ENCODE measurements at regions not wholly inside any gene's neighbourhood (a gene's known extent, or its start where the extent isn't known, plus 50 kb on each side); places are given as distances from the start of the nearest gene placed in this dataset.
A peak's percentile ranks its signal among the peaks of the same experiment; 100 is the strongest.

- intact Hi-C loops (cut with DNase I), result loop anchor here in 2 of 10 donors (2.0 to 5.0 kb wide), 2 partner anchors 31 to 33 kb away; no protein-coding TSS in a partner anchor
- DNase-seq (no peak), ATAC-seq (no peak)
Observed at GRCh38 chr11:8839306-8839956, 71.6 kb upstream of the AKIP1 start.

GRCh38 chr11:8839957-8840945 lies 70.7 kb upstream of the AKIP1 start:
- intact Hi-C loops (cut with DNase I), result loop anchor here in 2 of 10 donors (2.0 to 5.0 kb wide), 2 partner anchors 31 to 32 kb away; no protein-coding TSS in a partner anchor
- ATAC-seq (peak in 3 of 4 donors; percentile 23 to 57 (median 48)), DNase-seq (peak in 3 of 5 donors; percentile 32 to 40 (median 37))
- peaks cover 0 to 38% (median 29%) of the 10 kb centered on the region in 12 donors for H3K4me1 ChIP-seq
- TF ChIP-seq POLR2A (IDR thresholded peaks at IDR 0.05) (no peak), CTCF (IDR thresholded peaks at IDR 0.05) (no peak)
- H3K27ac ChIP-seq, result peak overlapping the region in 11 of 12 donors; percentile 24 to 75 (median 59)
- H3K4me3 ChIP-seq, result no peak overlapping the region
- no peaks in the 10 kb centered on the region for H3K9me3 ChIP-seq
- no peaks in the 10 kb centered on the region for H3K36me3 ChIP-seq
- no peaks in the 10 kb centered on the region for H3K27me3 ChIP-seq
- 46 to 65% (median 56%) methylated on average over 8 of the region's 8 CpGs for WGBS, 4 donors

More at GRCh38 chr11:8839306-8839956, 71.6 kb upstream of the AKIP1 start:
- peaks cover 0 to 41% (median 29%) of the 10 kb centered on the region in 12 donors for H3K4me1 ChIP-seq
- H3K9me3 ChIP-seq, result no peaks in the 10 kb centered on the region
- H3K36me3 ChIP-seq, result no peaks in the 10 kb centered on the region
- no peak overlapping the region for H3K4me3 ChIP-seq
- no peaks in the 10 kb centered on the region for H3K27me3 ChIP-seq
- TF ChIP-seq POLR2A (IDR thresholded peaks at IDR 0.05) (no peak), CTCF (IDR thresholded peaks at IDR 0.05) (no peak)
- WGBS, 4 donors, result 0 to 59% (median 44%) methylated on average over 1 of the region's 1 CpG
- H3K27ac ChIP-seq, result peak overlapping the region in 11 of 12 donors; percentile 27 to 75 (median 59)

GRCh38 chr11:8841899-8842298 lies 69.1 kb upstream of the AKIP1 start:
- TF ChIP-seq CTCF (IDR thresholded peaks at IDR 0.05) (no peak), POLR2A (IDR thresholded peaks at IDR 0.05) (no peak)
- no peaks in the 10 kb centered on the region for H3K9me3 ChIP-seq
- H3K27me3 ChIP-seq, result no peaks in the 10 kb centered on the region
- H3K4me1 ChIP-seq, result peaks cover 0 to 38% (median 29%) of the 10 kb centered on the region in 12 donors
- DNase-seq (no peak), ATAC-seq (no peak)
- H3K4me3 ChIP-seq, result no peak overlapping the region
- intact Hi-C loops (cut with DNase I), result no loop called here
- no peaks in the 10 kb centered on the region for H3K36me3 ChIP-seq
- H3K27ac ChIP-seq, result no peak overlapping the region
- 81 to 90% (median 87%) methylated on average over 7 of the region's 7 CpGs for WGBS, 4 donors

DNA sequence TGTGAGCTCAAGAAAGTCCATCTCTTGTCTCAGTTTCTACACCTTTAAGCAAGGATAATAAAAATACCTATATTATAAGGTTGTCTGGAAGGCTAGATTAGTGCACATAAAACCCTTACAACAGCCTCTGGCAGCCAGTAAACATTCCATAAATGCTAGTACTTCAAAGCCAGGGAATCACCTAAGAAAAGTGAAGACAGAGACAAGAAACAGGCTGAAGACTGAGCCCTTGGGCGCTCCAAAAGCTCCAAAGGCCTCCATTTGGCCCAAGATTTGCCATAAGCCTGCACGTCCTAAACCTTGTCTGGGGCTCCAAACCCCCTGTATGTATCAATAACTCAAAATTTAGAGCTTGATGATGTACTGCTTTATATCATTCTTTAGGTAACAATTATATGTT lies 52.2 kb upstream of the AKIP1 start:
- WGBS, 4 donors, result 94 to 100% (median 96%) methylated on average over 2 of the region's 2 CpGs
- Histone ChIP-seq H3K4me3 (no peak overlapping the region), H3K4me1 (peaks cover 0 to 25% (median 0%) of the 10 kb centered on the region in 12 donors), H3K9me3 (no peaks in the 10 kb centered on the region), H3K27ac (no peak overlapping the region), H3K36me3 (no peaks in the 10 kb centered on the region), H3K27me3 (no peaks in the 10 kb centered on the region)
- TF ChIP-seq POLR2A (IDR thresholded peaks at IDR 0.05) (no peak), CTCF (IDR thresholded peaks at IDR 0.05) (no peak)
- no peak for DNase-seq
- ATAC-seq, result no peak
- intact Hi-C loops (cut with DNase I), result no loop called here

Data from heart left ventricle (tissue), 16 donors.